ENCODE measurements at regions not wholly inside any gene's neighbourhood (a gene's known extent, or its start where the extent isn't known, plus 50 kb on each side); places are given as distances from the start of the nearest gene placed in this dataset.

DNA sequence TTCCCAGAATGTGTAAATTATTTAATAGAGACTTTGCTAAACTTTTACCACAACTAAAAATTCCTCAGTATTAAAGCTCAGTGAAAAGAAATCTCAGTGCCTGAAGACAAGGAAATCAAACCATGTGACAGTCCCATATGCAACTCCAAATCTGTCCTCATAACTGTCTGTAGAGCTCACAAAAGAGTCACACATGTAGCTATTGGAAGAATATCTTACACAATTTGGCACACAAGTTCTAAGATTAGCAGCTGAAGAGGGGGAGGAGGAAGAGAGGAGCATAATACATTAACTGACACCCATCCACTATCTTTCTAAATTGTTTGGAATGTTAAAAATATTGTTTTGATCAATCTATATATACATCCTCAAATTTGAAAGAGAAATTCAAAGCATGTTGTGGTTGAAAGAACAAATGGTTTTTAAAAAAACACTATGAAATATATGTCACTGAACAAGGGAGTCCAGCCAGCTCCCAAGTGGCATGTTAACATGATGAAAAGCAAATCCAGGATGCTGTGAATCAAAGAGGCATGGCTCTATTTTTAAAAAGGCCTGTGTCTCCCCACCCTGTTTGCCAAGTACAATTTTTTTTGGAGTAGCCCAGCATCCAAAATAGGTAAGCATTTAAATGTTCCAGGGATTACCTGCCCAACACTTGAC lies 126.3 kb upstream of the NANOGP8 start:
- intact Hi-C loops (cut with DNase I; ENCODE audit: low total_unique reads), result no loop called here
- no peak for DNase-seq (ENCODE audit: low spot score in 2 of 2)
- TF ChIP-seq, protein P1, sequence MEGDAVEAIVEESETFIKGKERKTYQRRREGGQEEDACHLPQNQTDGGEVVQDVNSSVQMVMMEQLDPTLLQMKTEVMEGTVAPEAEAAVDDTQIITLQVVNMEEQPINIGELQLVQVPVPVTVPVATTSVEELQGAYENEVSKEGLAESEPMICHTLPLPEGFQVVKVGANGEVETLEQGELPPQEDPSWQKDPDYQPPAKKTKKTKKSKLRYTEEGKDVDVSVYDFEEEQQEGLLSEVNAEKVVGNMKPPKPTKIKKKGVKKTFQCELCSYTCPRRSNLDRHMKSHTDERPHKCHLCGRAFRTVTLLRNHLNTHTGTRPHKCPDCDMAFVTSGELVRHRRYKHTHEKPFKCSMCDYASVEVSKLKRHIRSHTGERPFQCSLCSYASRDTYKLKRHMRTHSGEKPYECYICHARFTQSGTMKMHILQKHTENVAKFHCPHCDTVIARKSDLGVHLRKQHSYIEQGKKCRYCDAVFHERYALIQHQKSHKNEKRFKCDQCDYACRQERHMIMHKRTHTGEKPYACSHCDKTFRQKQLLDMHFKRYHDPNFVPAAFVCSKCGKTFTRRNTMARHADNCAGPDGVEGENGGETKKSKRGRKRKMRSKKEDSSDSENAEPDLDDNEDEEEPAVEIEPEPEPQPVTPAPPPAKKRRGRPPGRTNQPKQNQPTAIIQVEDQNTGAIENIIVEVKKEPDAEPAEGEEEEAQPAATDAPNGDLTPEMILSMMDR (IDR thresholded peaks at IDR 0.05), result no peak
- TF ChIP-seq POLR2A (IDR thresholded peaks at IDR 0.05), result no peak
- no peak overlapping the region for H3K4me3 ChIP-seq (ENCODE audit: low read depth, poor library complexity, severe bottlenecking)

DNA sequence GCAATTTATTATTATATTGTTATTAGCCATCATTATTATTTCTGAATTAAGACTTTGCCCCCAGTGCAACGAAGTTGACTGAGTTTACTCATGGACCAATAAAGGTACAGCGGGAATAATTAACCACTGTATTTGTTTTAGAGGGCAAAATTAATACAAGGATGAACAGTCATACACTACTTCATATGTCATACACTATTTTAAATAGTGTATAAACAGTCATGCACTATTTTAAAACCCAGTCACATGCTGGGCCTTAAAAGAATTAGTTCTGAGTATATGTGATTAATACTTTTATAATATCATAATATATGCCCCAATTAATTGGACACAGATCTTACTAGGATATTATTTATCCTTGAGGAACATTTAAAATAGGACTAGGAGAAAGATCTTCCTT lies 125.3 kb upstream of the NANOGP8 start:
- WGBS, 2 donors, result 48 to 49% methylated on average over 2 of the region's 2 CpGs

DNA sequence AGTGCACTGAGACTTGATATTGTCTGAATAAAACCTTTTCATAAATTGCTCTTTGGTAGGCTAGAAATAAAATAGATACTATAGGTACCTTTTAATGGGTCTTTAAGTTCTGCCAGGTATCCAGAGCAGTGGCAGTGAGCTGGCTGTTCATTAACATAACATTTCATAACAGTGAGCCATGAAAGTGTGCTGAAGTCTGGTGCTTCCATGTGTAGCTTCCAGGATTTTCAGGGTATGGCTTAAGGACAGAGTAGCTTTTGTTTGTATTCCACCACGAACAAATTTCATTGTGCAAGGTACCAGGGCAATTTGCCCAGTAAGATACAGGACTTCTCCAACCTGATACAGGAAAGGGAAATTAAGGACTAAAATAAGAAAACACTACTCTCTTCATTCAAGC lies 124.7 kb upstream of the NANOGP8 start:
- no peak overlapping the region for H3K4me3 ChIP-seq (ENCODE audit: low read depth, poor library complexity, severe bottlenecking)
- no peak for DNase-seq (ENCODE audit: low spot score in 2 of 2)
- intact Hi-C loops (cut with DNase I; ENCODE audit: low total_unique reads), result no loop called here
- 45 to 61% methylated on average over 1 of the region's 1 CpG for WGBS, 2 donors
- no peak for TF ChIP-seq POLR2A (IDR thresholded peaks at IDR 0.05)

More for the DNA sequence above, 125.3 kb upstream of the NANOGP8 start:
- no peak for DNase-seq (ENCODE audit: low spot score in 2 of 2)
- intact Hi-C loops (cut with DNase I; ENCODE audit: low total_unique reads), result no loop called here
- TF ChIP-seq POLR2A (IDR thresholded peaks at IDR 0.05), result no peak
- TF ChIP-seq, protein P1 (IDR thresholded peaks at IDR 0.05), result no peak
- H3K4me3 ChIP-seq (ENCODE audit: low read depth, poor library complexity, severe bottlenecking), result no peak overlapping the region

DNA sequence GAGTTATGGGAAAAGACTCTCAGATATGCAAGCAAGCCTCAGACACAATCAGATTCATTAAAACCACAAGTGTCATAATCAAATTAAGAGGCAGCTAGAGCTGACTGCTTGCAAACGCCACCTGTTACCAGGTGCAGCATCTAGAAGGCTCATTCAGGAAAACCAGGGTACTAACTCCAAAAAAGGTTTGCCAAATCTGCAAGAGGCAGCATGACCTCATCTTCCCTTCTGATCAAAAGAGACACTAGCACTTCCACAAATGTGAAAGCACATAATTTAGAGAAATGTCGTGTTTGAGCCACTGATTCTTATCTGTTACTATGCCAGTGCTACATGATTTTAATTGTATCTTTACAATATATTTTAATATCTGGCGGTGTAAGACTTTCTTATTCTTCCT lies 123.3 kb upstream of the NANOGP8 start:
- intact Hi-C loops (cut with DNase I; ENCODE audit: low total_unique reads), result no loop called here

DNA sequence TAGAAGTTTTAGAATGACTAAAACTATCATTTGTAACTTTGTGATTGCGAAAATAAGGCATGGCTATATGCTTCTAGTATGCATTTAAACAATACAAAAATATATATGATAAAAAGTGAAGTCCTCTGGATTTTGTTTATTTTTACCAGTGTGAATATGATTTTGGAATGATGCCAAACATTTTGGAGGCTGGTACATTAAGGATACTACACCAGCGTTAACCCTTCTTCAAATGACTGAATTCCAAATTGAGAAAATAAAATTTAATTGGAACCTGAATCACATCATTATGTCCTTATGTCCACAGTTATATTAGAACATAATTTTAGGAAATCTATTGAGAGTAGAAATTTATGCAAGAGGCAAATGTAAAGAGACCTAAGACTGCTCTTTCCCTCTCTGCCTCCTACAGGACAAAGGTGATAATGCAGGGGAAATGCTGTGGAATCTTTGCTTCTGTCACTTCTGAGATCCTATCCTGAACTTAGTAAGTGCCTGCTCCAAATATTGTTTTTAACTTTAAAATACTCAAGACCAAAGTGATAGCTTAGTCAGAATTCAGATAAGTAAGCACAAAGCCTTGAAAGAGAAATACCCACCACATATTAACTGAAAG lies 121.1 kb upstream of the NANOGP8 start:
- intact Hi-C loops (cut with DNase I; ENCODE audit: low total_unique reads), result no loop called here
- 90 to 94% methylated on average over 2 of the region's 2 CpGs for WGBS, 2 donors
- H3K4me3 ChIP-seq (ENCODE audit: low read depth, poor library complexity, severe bottlenecking), result no peak overlapping the region
- no peak for DNase-seq (ENCODE audit: low spot score in 2 of 2)
- no peak for TF ChIP-seq POLR2A (IDR thresholded peaks at IDR 0.05)
- TF ChIP-seq, protein P1 (IDR thresholded peaks at IDR 0.05), result no peak

More for the DNA sequence above, 123.3 kb upstream of the NANOGP8 start:
- H3K4me3 ChIP-seq (ENCODE audit: low read depth, poor library complexity, severe bottlenecking), result no peak overlapping the region
- DNase-seq (ENCODE audit: low spot score in 2 of 2), result no peak
- WGBS, 2 donors, result 65 to 70% methylated on average over 3 of the region's 3 CpGs
- TF ChIP-seq POLR2A (IDR thresholded peaks at IDR 0.05), result no peak
- TF ChIP-seq, protein P1 (IDR thresholded peaks at IDR 0.05), result no peak

DNA sequence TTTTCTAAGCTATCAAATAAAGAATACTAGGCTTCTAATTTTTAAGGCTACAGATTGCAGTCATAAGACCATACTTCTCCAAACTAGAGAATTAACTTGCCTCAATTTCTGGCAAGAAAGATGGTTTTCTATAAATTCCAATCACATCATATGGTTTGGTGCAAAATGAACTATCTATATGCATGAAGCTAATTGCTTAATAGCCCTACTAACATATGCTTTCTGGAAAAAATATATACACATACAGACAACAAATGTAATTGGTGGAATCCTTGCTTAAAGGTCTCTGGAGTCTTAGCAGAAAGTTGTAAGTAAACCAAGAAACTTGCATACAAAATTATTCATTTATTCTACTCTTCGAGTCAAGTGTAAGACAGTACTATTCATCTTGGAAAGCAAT lies 113.1 kb upstream of the NANOGP8 start:
- whole genome bisulfite sequencing, 2 donors, result 94 to 98% methylated on average over 1 of the region's 1 CpG
- TF ChIP-seq, protein P1 (IDR thresholded peaks at IDR 0.05), result no peak
- TF ChIP-seq POLR2A (IDR thresholded peaks at IDR 0.05), result no peak
- intact Hi-C loops (cut with DNase I; ENCODE audit: low total_unique reads), result no loop called here
- H3K4me3 ChIP-seq (ENCODE audit: low read depth, poor library complexity, severe bottlenecking), result no peak overlapping the region
- DNase-seq (ENCODE audit: low spot score in 2 of 2), result no peak

Measured in lower leg skin (tissue), 4 donors.